Activated CD4-positive, alpha-beta T cell treated with anti-CD3 and anti-CD28 coated beads, Interleukin-2, amount 50 U/mL, for 48 hours (primary cell): ENCODE measurements at regions not wholly inside any gene's neighbourhood (a gene's known extent, or its start where the extent isn't known, plus 50 kb on each side); places are given as distances from the start of the nearest gene placed in this dataset.

Source experiments
- DNase-seq, 2 experiments: peaks; one replicate each; pipeline ENCODE4 v3.0.0-alpha.2; 2020

DNA sequence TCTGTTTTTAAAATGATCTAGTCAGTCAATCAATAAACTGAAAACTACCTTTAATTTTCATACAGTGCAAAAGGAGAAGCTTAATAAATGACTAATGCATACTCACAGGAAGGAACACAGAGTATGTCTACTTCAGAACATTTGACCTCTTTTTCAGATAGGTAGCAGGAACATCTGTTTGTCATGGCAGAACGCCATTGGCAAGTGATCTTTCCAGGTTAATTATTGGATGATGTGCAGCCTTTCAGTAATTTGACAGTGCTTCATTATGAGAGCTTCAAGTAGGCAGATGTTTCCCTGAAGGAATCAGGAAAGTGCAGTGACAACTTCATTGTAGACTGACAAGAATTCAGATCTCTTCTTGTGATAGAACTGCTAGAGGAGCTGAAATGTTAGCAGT is 325.0 kb downstream of the OTOL1 start:
- DNase-seq = no peak

DNA sequence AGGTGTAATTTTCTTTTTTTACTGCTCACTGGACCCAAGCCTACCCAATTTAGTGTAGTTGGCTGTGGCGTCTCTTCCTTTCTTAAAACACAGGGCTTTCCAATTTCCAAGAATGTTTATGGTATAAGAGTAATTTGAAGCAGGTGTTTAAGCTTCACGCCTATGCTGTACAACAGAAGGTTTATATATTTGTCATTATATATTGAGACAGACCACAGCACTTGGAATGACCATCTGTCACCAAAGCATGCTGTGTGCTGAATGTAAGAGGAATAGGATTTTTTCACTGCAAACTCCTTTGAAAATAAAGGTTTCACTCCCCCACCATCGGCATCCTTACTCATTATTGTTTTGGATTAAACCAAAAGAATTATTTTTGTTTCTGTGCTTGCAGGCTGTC is 325.7 kb downstream of the OTOL1 start:
- no peak for DNase-seq

DNA sequence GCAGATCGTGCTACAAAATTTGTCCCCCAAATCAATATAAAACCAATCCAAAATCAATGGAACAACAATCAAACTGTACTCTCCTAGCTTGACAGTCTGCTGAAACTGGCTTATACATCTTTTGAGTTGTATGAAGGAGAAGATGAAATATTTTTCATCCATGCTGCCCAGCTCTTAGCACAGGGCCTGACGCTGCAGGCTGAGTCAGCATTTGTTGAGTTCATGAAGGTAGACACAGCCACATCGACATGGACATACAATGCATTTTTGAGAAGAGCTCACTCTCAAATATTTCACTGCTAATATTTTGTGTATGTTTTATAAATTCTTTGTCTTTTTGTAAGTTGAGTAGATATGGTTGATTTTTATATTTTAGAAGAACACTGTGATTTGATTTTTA is 327.3 kb downstream of the OTOL1 start:
- no peak for DNase-seq

DNA sequence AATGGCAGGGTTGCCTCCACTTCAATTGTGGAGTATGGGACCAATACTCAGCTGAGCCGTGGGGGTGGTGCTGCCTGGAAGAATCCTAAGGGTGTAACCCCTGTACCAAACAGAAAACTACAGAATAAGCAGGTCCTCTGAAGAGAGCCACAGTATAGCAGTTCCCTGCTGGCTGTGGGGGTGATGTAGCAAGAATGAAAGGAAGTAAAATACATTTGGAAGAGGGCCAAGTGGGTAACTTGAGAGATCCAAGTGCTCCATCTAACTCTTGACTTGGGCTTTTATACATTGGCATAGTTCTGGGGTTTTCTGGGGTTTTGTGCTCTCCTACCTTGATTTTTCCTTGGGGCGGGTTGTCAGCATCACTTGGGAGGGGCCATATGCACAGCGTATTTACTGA is 341.4 kb downstream of the OTOL1 start:
- DNase-seq = no peak

DNA sequence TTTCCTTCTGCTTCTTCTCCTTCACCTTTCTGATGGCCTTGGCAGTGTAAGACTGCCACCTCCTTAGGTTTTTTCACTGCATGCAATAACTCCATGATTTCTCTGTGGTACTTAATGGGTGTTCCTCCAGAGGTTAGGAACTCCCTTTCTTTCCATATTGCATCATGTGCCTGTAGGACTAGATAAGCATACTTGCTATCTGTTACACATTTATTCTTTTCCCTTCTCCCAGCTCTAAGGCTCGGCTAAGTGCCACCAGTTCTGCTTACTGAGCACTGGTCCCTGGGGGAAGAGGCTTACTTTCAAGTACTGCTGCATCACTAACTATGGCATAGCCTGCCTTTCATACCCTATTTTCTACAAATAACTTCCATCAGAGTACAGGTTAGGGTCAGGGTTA is 351.8 kb downstream of the OTOL1 start:
- no peak for DNase-seq

DNA sequence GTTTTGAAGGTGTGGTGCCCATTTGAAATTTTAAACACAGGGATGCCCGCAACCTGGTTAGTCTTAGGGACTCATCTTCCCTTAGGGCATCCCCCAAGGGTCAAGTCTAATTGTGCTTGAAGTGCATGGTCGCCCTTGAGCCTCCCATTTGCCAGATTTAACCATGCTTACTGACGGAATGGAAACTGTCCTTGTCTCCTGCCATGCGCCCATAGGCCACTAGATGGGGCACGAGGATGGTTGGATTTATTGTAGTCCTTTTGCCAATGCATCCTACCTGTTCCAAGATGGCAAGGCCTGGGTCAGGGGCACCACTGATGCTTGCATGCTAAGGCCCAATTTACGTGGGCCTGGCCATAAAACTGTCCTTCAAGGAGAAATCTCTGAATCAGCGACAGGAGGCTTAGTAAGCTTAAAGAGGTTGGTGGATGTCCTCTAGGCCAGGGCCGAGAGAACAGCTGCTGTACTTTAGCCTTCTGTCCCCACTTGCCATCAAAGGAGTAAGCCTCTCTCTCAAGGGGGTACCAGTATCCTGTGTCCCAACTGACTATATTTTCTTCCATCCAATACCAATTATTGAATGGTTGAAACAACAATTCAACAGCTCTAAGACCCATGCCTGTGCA is 355.4 kb downstream of the OTOL1 start:
- DNase-seq = peak; percentile 54 to 62

DNA sequence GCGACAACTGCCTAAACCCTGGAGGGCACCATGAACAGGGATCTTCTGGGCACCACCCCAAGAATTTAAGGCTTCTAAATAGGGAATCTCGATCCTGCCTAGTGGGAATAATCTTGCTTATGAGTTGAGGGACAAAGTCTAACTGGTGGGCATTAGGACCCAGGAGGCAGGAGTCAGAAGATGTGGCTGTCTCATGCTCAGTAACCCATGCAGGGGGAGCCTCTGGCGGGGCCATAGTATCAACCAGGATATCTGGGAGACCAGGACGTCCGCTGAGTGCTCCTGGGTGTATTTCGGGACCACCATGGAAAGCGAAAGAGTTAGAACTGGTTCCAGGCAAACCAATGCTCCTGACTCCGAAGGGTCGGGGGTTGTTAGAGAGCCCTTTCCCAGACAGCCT is 356.1 kb downstream of the OTOL1 start:
- DNase-seq = no peak

DNA sequence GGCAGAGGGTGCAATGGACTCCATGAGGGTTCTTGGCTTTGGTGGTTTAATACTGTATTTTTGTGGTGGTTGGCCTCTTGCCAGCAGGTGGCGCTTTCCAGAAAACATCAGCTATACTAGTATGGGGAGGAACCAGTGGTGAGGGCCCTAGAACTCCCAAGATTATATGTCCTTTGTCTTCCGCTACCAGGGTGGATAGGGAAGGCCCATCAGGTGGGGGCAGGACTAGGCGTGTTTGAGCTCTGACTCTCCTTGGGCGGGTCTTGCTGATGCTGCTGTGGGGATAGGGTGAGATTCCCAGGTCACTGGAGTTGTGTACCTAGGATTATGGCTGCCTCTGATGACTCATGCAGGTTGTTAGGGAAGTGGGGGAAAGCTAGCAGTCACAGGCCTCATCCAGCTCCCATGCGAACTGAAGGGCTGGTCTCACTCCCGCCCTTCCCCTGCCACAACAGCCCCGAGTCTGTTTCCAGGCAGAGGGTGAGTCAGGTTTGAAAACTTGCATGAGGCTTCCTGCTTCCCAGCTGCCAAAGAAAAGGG is 357.7 kb downstream of the OTOL1 start:
- DNase-seq = peak; percentile 12 to 21

DNA sequence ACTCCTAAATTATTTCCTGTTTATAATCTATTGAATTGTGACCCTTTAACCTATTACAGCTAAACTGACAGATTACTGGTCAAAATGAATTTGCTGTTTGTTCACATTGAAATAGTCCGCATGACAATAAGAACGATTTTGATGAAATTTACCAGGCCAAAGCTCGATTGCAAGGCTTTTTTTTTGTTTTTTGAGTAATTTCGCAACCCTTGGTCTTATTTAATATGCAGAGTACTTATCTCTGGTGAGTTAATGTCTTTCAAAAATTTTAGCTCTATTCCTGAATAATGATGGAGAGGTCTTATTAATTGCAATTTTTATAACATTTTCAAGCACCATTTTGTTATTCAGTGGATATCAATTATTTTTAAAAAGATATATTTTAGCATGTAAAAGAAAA is 362.4 kb downstream of the OTOL1 start:
- DNase-seq = no peak

DNA sequence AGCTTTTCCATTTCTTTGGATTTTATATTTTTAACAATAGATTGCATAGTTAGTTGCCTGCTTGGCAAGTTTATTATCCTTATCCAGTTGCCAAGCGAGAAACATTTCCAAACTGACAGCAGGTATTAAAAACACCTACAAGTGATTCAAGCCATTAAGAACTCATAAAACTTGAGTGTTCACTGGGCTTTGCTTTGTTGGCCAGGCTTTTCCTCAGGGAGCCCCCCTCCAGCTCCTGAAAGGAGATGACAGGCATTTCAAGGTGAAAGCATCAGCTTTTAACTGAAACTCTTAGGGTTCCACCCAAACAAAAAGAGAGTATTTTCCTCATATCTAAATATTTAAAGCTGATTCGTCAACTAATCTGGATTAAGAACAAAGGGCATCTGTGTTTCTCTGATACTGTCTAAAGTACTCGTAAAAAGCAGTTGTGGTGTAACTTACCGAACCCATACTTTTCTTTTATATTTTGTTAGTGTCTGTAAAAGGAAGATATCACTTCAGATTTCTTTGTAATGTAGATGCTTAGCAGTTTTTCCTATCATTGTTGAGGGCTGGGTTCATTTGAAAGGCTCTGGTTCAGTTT is 363.4 kb downstream of the OTOL1 start:
- DNase-seq = no peak

DNA sequence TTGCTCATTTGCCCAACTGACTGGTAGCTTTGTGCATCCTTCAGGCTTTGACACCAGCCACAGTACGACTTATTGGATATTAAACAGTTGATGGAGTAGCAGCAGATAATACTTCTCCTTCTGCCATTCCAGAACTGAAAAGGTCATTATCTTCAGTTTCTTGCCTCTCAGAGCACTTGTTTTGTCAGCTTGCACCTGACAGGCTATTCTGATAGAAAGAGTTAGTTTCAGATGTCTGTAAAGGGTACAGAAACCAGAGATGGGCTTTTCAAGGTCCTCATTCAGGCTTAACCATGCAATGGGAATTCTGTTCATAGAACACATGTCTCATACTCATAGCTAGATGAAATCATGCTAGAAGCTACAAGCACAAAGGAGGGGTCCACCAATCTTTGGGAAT is 367.2 kb downstream of the OTOL1 start:
- DNase-seq = no peak

DNA sequence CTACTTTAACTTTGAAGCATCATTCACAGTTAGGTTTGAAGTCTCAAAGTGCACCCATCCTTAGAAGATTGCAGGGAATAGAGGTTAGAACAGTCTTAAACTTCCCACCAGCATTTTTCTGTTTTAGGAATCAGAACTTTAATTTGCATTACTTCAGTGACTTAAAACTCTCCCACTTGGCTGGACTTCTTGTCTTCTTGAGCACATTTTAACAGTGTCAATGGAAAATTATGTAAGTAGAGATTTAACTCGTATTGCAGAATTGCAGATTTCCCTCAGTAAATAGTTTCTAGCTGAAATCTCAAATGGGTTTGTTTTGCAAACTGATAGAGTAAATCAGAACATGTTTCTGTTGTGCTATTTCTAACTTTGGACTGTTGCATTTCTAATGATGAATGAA is 369.6 kb downstream of the OTOL1 start:
- DNase-seq = no peak

DNA sequence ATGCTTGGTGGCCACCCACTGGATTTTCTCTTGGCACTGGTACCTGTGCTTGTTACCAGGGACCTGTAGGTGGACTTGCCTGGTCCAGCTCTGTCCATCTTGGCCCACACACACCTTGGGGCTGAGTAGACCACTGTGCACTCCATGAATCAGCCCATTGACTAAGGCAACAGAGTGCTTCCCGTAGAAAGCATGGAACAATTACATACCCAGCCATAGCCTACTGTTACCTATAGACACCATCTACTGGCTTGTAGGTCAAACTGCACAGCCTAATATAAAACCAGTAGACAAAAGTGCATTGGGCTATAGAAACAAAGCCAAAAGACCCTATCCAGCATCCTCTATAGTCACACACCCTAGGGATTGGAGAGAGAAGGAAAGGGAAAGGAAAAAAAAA is 378.9 kb downstream of the OTOL1 start:
- DNase-seq = no peak

DNA sequence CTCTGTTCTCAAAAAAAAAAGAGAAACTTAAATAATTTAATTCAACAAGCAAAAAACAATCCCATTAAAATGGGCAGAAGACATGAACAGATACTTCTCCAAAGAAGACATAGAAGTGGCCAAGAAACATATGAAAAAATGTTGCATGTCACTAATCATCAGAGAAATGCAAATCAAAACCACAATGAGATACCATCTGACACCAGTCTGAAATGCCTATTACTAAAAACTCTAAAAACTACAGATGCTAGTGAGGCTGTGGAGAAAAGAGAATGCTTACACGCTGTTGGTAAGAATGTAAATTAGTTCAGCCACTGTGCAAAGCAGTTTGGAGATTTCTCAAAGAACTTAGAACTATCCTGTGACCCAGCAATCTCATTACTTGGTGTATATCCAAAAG is 382.9 kb downstream of the OTOL1 start:
- no peak for DNase-seq

DNA sequence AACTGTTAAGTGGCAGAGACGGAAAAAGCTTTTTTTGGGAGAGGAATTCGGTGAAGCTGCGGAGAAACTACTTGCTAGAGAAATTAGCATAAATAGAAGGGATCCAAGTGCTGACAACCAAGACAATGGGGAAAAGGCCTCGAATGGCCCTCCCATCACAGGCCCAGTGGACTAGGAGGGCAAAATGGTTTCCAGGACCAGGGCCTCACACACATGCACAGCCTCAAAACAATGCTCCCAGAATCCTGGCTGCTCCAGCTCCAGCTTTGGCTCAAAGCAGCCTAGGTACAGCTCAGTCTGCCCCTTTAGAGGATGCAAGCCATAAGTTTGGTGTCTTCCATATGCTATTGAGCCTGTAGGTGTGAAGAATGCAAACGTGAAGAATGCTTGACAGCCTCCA is 388.2 kb downstream of the OTOL1 start:
- no peak for DNase-seq

DNA sequence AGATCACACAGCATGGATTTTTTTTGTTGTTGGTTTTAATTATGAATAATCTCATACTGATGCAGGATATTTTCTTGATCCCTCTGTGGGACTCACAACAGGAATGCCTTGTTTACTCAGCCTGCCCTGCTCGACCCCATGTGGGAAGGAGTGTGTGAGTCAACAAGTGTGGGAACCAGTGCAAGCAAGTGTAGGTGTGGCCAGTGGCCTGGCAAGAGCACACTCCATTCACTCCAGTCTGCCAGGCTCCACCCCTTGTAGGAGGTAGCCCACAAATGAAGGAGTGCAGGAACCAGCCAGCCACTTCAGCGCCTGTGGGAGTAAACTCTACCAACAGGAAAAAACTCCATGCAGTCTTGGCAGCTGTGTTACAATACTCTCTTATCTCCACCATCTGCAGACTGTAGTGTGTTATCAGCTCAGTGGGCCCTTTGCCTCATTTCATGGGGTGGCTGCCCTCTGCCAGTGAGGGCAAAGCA is 393.6 kb downstream of the OTOL1 start:
- no peak for DNase-seq

DNA sequence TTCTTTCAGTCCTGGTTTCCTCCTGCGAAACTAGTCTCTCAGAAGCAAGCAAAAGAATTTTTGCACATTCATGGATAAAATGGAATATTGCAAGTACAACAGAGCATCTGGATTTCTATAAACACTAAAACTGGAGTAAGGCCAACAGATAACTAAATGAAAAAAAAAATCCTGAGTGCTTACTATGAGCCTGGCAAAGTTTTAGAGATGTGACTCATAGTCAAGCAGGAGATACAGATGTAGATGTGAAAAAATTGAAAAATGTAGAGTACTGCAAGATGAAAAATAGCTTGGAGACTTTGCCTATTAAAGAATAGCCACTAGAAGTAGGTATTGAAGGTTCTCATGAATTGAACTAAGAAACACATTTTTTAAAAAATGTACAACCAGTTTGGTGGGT is 397.4 kb downstream of the OTOL1 start:
- DNase-seq = no peak

DNA sequence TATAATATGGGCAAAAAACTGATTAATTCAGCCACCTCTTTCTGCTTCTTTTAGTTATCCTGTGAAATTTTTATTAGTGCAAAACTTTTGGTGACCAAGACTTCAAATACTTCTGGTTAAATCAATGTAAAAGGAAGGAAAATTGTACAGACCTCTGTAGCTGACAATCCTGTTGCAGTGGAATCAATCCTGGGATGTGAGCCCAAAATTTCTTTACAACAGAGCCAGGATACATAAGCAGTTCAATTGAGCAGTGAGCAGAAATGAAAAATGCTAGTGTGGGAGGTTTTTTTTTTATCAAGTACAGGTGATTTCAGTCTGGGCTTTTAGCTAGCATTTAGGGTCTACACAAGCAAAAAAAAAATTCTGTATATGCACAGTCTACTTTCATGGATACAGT is 398.0 kb downstream of the OTOL1 start:
- no peak for DNase-seq

DNA sequence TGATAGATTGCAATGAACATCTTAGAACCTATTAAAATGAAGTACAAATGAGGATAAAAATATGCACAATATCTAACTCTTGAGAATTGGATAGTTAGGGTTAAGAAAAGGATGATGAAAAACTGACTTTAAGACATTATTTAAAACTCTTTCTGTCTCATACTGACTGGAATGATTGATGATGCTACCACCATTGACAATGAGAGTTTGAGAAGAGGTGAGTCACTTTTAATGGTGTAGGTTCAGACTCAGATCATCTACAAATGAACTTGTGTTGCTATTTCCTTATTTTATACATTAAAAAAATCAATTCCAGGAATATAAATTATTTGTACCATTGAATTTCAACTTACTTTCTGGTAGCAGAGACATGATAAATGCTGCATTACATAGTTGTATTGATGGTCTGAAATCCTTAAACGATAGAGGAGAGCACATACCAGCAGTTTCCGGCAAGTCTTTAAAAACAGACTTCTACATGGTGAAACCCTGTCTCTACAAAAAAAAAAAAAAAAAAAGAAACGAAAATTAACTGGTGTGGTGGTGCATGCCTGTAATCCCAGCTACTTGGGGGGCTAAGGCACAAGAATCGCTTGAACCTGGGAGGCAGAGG is 409.0 kb downstream of the OTOL1 start:
- no peak for DNase-seq

DNA sequence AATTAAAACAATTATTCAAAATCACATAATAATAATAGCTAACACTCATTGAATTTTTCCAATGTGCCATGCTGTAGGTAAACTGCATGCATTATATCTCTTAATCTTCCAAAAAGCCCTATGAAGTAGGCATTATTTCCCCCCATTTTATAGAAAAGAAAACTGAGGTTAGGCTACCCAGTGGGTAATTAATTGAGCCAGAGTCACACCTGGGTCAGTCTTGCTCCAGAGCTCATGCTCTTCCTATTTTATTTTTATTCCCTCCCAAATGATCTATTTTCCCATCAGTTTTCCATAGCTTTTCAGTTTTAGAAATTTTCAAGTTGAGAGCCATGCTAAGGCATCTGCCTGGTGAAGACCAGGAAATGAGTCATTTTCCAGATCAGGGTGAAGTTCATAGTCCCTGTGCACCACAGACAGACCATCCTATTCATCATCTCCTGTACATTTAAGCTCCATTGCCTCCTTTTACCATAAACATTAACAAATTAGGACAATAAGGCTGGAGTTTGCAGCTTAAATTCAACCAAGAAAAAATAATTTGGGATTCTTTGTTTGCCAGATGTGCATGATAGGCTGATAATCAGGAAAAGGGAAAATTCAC is 417.3 kb downstream of the OTOL1 start:
- DNase-seq = no peak

DNA sequence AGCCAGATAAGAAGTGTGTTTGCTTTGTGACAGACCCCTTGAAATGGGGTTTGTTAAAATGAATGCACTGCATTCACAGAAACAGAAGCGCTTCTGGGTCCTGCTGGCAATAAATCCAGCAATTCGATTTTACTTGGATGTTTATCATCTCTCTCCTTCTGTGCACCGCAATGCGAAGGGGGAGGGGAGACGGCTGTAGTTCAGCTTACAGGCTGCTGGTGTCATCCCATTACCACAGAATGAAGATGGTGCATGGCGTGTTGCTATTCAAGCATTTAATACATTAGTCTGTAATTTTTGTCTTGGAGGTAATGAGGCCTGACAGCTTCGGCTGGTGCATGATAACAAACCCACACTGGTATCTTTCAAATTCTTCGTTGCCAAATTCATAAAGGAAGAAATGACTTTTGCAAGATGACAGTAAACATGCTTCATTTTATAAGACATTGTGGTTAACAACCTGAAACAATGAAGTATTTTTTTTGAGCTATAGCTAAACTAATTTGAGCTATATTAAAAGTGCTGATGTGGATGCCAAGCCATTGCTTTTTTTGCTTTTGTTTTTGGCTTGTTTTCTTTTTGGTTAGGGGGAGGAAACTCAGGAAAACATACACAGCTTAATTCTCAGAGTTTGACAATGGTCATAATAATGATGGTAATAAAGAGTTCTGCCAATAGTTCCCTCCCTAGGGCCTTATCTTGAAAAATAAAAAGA is 418.3 kb downstream of the OTOL1 start:
- DNase-seq = no peak

DNA sequence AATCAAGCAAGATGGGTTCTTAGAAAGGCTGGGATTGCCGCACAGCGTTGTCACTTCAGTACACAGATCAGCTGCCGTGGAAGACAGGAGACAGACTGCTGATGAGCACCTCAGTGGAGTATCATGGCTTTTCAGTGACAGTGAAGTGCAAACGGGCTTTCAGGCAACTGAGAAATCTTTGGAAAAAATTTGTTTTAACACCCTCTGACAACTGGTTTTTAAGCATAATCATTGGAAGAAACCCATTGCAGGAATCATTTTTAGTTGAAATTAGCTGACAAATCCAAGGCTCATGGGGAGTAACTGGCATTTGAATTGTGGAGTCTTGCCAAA is 418.8 kb downstream of the OTOL1 start:
- DNase-seq = no peak

DNA sequence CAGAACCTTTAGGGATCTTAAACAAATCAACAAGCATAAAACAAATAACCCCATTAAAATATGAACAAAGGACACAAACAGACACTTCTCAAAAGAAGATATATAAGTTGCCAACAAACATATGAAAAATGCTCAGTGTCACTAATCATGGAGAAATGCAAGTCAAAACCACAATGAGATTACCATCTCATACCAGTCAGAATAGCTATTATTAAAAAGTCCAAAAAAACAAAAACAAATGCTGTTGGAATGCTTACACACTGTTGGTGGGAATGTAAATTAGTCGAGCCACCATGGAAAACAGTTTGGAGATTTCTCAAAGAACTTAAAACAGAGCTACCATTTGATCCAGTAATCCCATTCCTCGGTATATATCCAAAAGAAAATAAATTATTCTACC is 423.6 kb downstream of the OTOL1 start:
- no peak for DNase-seq
